SK-N-SH (cell line): ENCODE measurements at regions not wholly inside any gene's neighbourhood (a gene's known extent, or its start where the extent isn't known, plus 50 kb on each side); places are given as distances from the start of the nearest gene placed in this dataset.

ENCODE experiments used
- CTCF ChIA-PET: fragments of 300-600, 350-600 bp; formaldehyde crosslinking; extraction: SDS; loops from one replicate; lab custom pipeline; 2021; lab: Yijun Ruan, JAX
- POLR2A ChIA-PET: fragments of 350-600 bp; sonication (Branson Sonifier 250); formaldehyde crosslinking; extraction: SDS; loops from one replicate; lab custom pipeline; 2020; ENCODE audit warnings: antibody characterized with exemption, inconsistent platforms; lab: Yijun Ruan, JAX
- DNase-seq: peaks from one replicate; pipeline ENCODE4 v3.0.0; 2012
- H2AFZ ChIP-seq: fragments of 200-600 bp; sonication (generic); 2 replicates; pipeline ENCODE4 v1.8.1; 2016; ENCODE audit warnings: antibody characterized with exemption, mild to moderate bottlenecking, low read depth
- H3F3A ChIP-seq: fragments of 200-600 bp; sonication (generic); replicated peaks from 2 replicates; pipeline ENCODE3; 2016; ENCODE audit warnings: antibody characterized with exemption, mild to moderate bottlenecking; ENCODE audit not compliant: insufficient read depth
- H3K27ac ChIP-seq, 2 experiments: fragments of 200-500 bp in 1 of 2; fragments of 200-600 bp in 1 of 2; sonication (Bioruptor generic) in 1 of 2; sonication (generic), shearing (Covaris generic) in 1 of 2; 2 replicates each; pipeline versions ENCODE4 v1.5.1 to v1.6.1; 2014 to 2016; ENCODE audit warnings: low read depth in 2 of 2, inconsistent platforms in 1 of 2, low read length in 1 of 2, mild to moderate bottlenecking in 1 of 2, mixed read lengths in 1 of 2
- H3K27me3 ChIP-seq: fragments of 200-600 bp; sonication (generic), shearing (Covaris generic); 2 replicates; pipeline ENCODE4 v1.6.1; 2016; ENCODE audit warnings: mixed run types; ENCODE audit not compliant: insufficient read depth
- H3K36me3 ChIP-seq, 2 experiments: fragments of 200-500 bp in 1 of 2; fragments of 200-600 bp in 1 of 2; sonication (Bioruptor generic) in 1 of 2; sonication (generic) in 1 of 2; replicated peaks in 1 of 2; 2 replicates each; pipeline versions ENCODE3 to v1.5.1; 2014 to 2016; ENCODE audit warnings: low read length in 1 of 2, mild to moderate bottlenecking in 1 of 2; ENCODE audit not compliant: insufficient read depth in 2 of 2, control insufficient read depth in 1 of 2
- H3K4me1 ChIP-seq, 2 experiments: fragments of 200-500 bp in 1 of 2; fragments of 200-600 bp in 1 of 2; sonication (Bioruptor generic) in 1 of 2; sonication (generic), shearing (Covaris generic) in 1 of 2; 2 replicates each; pipeline versions ENCODE4 v1.5.1 to v1.6.1; 2014 to 2016; ENCODE audit warnings: low read depth in 1 of 2, low read length in 1 of 2, mixed run types in 1 of 2; ENCODE audit not compliant: insufficient read depth in 2 of 2, control insufficient read depth in 1 of 2
- H3K4me2 ChIP-seq: fragments of 200-600 bp; sonication (generic), shearing (Covaris generic); 2 replicates; pipeline ENCODE4 v1.6.1; 2017; ENCODE audit warnings: mixed run types
- H3K4me3 ChIP-seq, 2 experiments: fragments of 200-500 bp in 1 of 2; fragments of 200-600 bp in 1 of 2; sonication (Bioruptor generic) in 1 of 2; sonication (generic), shearing (Covaris generic) in 1 of 2; 2 replicates each; pipeline versions ENCODE4 v1.5.1 to v1.8.1; 2014 to 2016; ENCODE audit warnings: low read depth in 2 of 2, inconsistent platforms in 1 of 2, low read length in 1 of 2, mild to moderate bottlenecking in 1 of 2, mixed read lengths in 1 of 2, moderate library complexity in 1 of 2
- H3K79me2 ChIP-seq: fragments of 200-600 bp; sonication (generic); 2 replicates; pipeline ENCODE4 v1.8.1; 2017; ENCODE audit warnings: mild to moderate bottlenecking; ENCODE audit not compliant: insufficient read depth
- H3K9ac ChIP-seq: fragments of 200-600 bp; sonication (generic); 2 replicates; pipeline ENCODE4 v1.6.1; 2017; ENCODE audit warnings: mixed run types
- H3K9me2 ChIP-seq: fragments of 200-600 bp; sonication (generic); 2 replicates; pipeline ENCODE4 v1.6.1; 2017; ENCODE audit warnings: mixed run types
- H3K9me3 ChIP-seq: fragments of 200-600 bp; sonication (generic); 2 replicates; pipeline ENCODE4 v1.6.1; 2017; ENCODE audit warnings: mixed run types, mild to moderate bottlenecking, moderate library complexity
- H4K20me1 ChIP-seq: fragments of 200-600 bp; sonication (generic); 2 replicates; pipeline ENCODE4 v1.6.1; 2017; ENCODE audit warnings: mild to moderate bottlenecking, mixed run types; ENCODE audit not compliant: insufficient read depth
- ELF1 ChIP-seq: IDR thresholded peaks from 2 replicates; pipeline ENCODE4 v1.4.0; 2012
- EZH2phosphoT487 ChIP-seq: fragments of 200-600 bp; sonication (generic); IDR thresholded peaks from 2 replicates; pipeline ENCODE4 v1.6.1; 2017; ENCODE audit warnings: low read depth, mixed run types, mild to moderate bottlenecking, antibody characterized with exemption, moderate library complexity, borderline replicate concordance
- FOSL2 ChIP-seq: IDR thresholded peaks from 2 replicates; pipeline ENCODE4 v1.4.0; 2012; ENCODE audit warnings: low read depth, mild to moderate bottlenecking, moderate library complexity, borderline replicate concordance
- FOXM1 ChIP-seq: IDR thresholded peaks from 2 replicates; pipeline ENCODE4 v1.4.0; 2012; ENCODE audit warnings: low read depth, mild to moderate bottlenecking
- GABPA ChIP-seq: IDR thresholded peaks from 2 replicates; pipeline ENCODE4 v1.4.0; 2012; ENCODE audit warnings: low read depth, mild to moderate bottlenecking
- MXI1 ChIP-seq: IDR thresholded peaks from 2 replicates; pipeline ENCODE4 v1.6.1; 2012; ENCODE audit warnings: mild to moderate bottlenecking, low read depth, low read length, improper control_type of control experiment
- NFIC ChIP-seq: IDR thresholded peaks from 2 replicates; pipeline ENCODE4 v1.4.0; 2012; ENCODE audit warnings: borderline replicate concordance
- NRF1 ChIP-seq: IDR thresholded peaks from 2 replicates; pipeline ENCODE4 v1.6.1; 2012; ENCODE audit warnings: low read depth, mild to moderate bottlenecking, low read length
- TAF1 ChIP-seq: IDR thresholded peaks from 2 replicates; pipeline ENCODE4 v1.6.1; 2012; ENCODE audit warnings: low read depth, mild to moderate bottlenecking, low read length, moderate library complexity, borderline replicate concordance
- YY1 ChIP-seq: IDR thresholded peaks from 2 replicates; pipeline ENCODE4 v1.4.0; 2012; ENCODE audit warnings: low read depth, mild to moderate bottlenecking
- WGBS: methylation state at CpG from one replicate; pipeline ENCODE4 v1.1.6; 2017; ENCODE audit warnings: low lambda C conversion rate; 5-methylcytosine and 5-hydroxymethylcytosine counted together
- TF ChIP-seq, protein P1 (sequence below): IDR thresholded peaks from 2 replicates; pipeline ENCODE4 v1.4.0; 2012; ENCODE audit warnings: low read depth, borderline replicate concordance
- TF ChIP-seq, protein P2 (sequence below): fragments of 150-350 bp; IDR thresholded peaks from 2 replicates; pipeline ENCODE4 v1.6.1; 2017; ENCODE audit warnings: antibody characterized with exemption, low read length, low read depth, borderline replicate concordance
- TF ChIP-seq, protein P3 (sequence below): fragments of 150-350 bp; IDR thresholded peaks from 2 replicates; pipeline ENCODE4 v1.6.1; 2016; ENCODE audit warnings: mild to moderate bottlenecking, low read depth, low read length
- TF ChIP-seq, protein P4 (sequence below): IDR thresholded peaks from 2 replicates; pipeline ENCODE4 v1.6.1; 2012; ENCODE audit warnings: mild to moderate bottlenecking, low read depth, low read length, moderate library complexity
- TF ChIP-seq, protein P5 (sequence below): fragments of 200-600 bp; sonication (generic); IDR thresholded peaks from 2 replicates; pipeline ENCODE4 v1.6.1; 2017; ENCODE audit warnings: antibody characterized with exemption, mild to moderate bottlenecking, moderate library complexity
- TF ChIP-seq, protein P6 (sequence below): IDR thresholded peaks from 2 replicates; pipeline ENCODE4 v1.4.0; 2012; ENCODE audit warnings: low read depth

DNA sequence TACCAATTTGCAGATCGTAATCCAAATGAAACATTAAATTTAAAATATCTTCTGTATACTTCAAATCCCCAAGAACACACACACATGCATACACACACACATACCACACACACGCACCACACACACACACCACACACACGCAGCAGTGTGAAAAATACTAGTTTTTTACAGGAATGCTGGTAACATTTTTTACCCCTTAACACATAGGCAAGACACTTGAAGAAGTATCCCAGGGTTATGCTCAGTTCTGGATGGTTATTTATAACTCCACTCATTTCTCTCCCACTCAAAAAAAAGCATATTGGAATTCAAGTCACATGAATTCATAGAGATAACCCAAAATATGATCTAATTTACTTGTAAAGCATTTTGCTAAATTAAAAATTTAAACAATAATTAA is 325.5 kb upstream of the SLC7A11 start:
- no peak for DNase-seq

DNA sequence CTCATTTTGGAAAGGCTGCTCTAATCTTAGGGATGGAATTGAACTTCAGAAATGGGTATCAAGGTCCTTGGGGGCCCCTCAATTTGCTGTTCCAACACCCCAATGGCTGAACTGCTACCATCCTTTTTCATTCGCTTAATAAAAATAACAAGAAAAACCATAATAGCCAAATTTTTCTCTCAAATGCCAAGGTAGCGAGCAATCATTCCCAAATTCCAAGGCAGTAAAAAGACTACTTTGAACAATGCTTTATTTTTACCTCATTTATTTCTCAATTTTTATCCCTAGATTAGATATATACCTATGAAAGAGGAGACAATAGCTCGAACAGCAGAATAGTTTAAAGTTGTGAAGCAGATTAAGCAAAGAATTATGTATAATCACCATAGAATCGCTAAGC is 323.4 kb upstream of the SLC7A11 start:
- Histone ChIP-seq H3K27ac (no peak overlapping the region), H3K79me2 (no peaks in the 10 kb centered on the region), H3K9me2 (no peaks in the 10 kb centered on the region), H3K36me3 (no peaks in the 10 kb centered on the region), H2AFZ (no peak overlapping the region), H3K9ac (no peak overlapping the region), H3K9me3 (no peaks in the 10 kb centered on the region), H3K4me2 (no peak overlapping the region), H3K4me3 (no peak overlapping the region), H4K20me1 (no peaks in the 10 kb centered on the region), H3K4me1 (no peaks in the 10 kb centered on the region; a peak in 1 of 4 replicates), H3F3A (no peaks in the 10 kb centered on the region), H3K27me3 (no peaks in the 10 kb centered on the region)
- ChIA-PET CTCF (interaction anchor here (0.6 kb wide), 1 partner anchor 10 kb away, joined by 3 read pairs; no protein-coding TSS in a partner anchor), POLR2A (no interaction called here)
- WGBS, result 82% methylated on average over 4 of the region's 4 CpGs
- DNase-seq, result no peak
- no peak for TF ChIP-seq FOSL2
- TF ChIP-seq, protein P1, sequence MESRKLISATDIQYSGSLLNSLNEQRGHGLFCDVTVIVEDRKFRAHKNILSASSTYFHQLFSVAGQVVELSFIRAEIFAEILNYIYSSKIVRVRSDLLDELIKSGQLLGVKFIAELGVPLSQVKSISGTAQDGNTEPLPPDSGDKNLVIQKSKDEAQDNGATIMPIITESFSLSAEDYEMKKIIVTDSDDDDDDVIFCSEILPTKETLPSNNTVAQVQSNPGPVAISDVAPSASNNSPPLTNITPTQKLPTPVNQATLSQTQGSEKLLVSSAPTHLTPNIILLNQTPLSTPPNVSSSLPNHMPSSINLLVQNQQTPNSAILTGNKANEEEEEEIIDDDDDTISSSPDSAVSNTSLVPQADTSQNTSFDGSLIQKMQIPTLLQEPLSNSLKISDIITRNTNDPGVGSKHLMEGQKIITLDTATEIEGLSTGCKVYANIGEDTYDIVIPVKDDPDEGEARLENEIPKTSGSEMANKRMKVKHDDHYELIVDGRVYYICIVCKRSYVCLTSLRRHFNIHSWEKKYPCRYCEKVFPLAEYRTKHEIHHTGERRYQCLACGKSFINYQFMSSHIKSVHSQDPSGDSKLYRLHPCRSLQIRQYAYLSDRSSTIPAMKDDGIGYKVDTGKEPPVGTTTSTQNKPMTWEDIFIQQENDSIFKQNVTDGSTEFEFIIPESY, result no peak
- TF ChIP-seq, protein P2, sequence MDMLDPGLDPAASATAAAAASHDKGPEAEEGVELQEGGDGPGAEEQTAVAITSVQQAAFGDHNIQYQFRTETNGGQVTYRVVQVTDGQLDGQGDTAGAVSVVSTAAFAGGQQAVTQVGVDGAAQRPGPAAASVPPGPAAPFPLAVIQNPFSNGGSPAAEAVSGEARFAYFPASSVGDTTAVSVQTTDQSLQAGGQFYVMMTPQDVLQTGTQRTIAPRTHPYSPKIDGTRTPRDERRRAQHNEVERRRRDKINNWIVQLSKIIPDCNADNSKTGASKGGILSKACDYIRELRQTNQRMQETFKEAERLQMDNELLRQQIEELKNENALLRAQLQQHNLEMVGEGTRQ, result no peak
- TF ChIP-seq, protein P3, sequence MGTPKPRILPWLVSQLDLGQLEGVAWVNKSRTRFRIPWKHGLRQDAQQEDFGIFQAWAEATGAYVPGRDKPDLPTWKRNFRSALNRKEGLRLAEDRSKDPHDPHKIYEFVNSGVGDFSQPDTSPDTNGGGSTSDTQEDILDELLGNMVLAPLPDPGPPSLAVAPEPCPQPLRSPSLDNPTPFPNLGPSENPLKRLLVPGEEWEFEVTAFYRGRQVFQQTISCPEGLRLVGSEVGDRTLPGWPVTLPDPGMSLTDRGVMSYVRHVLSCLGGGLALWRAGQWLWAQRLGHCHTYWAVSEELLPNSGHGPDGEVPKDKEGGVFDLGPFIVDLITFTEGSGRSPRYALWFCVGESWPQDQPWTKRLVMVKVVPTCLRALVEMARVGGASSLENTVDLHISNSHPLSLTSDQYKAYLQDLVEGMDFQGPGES, result no peak
- TF ChIP-seq NRF1, result no peak
- TF ChIP-seq EZH2phosphoT487, result no peak
- TF ChIP-seq, protein P4, sequence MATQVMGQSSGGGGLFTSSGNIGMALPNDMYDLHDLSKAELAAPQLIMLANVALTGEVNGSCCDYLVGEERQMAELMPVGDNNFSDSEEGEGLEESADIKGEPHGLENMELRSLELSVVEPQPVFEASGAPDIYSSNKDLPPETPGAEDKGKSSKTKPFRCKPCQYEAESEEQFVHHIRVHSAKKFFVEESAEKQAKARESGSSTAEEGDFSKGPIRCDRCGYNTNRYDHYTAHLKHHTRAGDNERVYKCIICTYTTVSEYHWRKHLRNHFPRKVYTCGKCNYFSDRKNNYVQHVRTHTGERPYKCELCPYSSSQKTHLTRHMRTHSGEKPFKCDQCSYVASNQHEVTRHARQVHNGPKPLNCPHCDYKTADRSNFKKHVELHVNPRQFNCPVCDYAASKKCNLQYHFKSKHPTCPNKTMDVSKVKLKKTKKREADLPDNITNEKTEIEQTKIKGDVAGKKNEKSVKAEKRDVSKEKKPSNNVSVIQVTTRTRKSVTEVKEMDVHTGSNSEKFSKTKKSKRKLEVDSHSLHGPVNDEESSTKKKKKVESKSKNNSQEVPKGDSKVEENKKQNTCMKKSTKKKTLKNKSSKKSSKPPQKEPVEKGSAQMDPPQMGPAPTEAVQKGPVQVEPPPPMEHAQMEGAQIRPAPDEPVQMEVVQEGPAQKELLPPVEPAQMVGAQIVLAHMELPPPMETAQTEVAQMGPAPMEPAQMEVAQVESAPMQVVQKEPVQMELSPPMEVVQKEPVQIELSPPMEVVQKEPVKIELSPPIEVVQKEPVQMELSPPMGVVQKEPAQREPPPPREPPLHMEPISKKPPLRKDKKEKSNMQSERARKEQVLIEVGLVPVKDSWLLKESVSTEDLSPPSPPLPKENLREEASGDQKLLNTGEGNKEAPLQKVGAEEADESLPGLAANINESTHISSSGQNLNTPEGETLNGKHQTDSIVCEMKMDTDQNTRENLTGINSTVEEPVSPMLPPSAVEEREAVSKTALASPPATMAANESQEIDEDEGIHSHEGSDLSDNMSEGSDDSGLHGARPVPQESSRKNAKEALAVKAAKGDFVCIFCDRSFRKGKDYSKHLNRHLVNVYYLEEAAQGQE, result no peak
- no peak for TF ChIP-seq NFIC
- no peak for TF ChIP-seq YY1
- TF ChIP-seq FOXM1, result no peak
- TF ChIP-seq, protein P5, sequence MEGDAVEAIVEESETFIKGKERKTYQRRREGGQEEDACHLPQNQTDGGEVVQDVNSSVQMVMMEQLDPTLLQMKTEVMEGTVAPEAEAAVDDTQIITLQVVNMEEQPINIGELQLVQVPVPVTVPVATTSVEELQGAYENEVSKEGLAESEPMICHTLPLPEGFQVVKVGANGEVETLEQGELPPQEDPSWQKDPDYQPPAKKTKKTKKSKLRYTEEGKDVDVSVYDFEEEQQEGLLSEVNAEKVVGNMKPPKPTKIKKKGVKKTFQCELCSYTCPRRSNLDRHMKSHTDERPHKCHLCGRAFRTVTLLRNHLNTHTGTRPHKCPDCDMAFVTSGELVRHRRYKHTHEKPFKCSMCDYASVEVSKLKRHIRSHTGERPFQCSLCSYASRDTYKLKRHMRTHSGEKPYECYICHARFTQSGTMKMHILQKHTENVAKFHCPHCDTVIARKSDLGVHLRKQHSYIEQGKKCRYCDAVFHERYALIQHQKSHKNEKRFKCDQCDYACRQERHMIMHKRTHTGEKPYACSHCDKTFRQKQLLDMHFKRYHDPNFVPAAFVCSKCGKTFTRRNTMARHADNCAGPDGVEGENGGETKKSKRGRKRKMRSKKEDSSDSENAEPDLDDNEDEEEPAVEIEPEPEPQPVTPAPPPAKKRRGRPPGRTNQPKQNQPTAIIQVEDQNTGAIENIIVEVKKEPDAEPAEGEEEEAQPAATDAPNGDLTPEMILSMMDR, result no peak
- TF ChIP-seq TAF1, result no peak
- TF ChIP-seq, protein P6, sequence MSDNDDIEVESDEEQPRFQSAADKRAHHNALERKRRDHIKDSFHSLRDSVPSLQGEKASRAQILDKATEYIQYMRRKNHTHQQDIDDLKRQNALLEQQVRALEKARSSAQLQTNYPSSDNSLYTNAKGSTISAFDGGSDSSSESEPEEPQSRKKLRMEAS, result no peak
- TF ChIP-seq MXI1, result no peak
- no peak for TF ChIP-seq ELF1

More for the DNA sequence above, 325.5 kb upstream of the SLC7A11 start:
- ChIA-PET CTCF (no interaction called here), POLR2A (no interaction called here)
- no peaks in the 10 kb centered on the region for H3K36me3 ChIP-seq
- H3K9me2 ChIP-seq, result no peaks in the 10 kb centered on the region
- no peak overlapping the region for H3K27ac ChIP-seq
- H4K20me1 ChIP-seq, result no peaks in the 10 kb centered on the region
- no peaks in the 10 kb centered on the region for H3K79me2 ChIP-seq
- WGBS, result 54% methylated on average over 3 of the region's 3 CpGs
- no peaks in the 10 kb centered on the region for H3K9me3 ChIP-seq
- H3K27me3 ChIP-seq, result no peaks in the 10 kb centered on the region
- no peak overlapping the region for H3K4me3 ChIP-seq
- TF ChIP-seq NFIC (no peak), EZH2phosphoT487 (no peak), GABPA (no peak)
- no peak overlapping the region for H2AFZ ChIP-seq
- no peak overlapping the region for H3K9ac ChIP-seq
- no peaks in the 10 kb centered on the region for H3F3A ChIP-seq
- no peak overlapping the region for H3K4me2 ChIP-seq
- no peaks in the 10 kb centered on the region; a peak in 1 of 4 replicates for H3K4me1 ChIP-seq
